Testis (tissue), 2 donors: ENCODE measurements at regions not wholly inside any gene's neighbourhood (a gene's known extent, or its start where the extent isn't known, plus 50 kb on each side); places are given as distances from the start of the nearest gene placed in this dataset.
A peak's percentile ranks its signal among the peaks of the same experiment; 100 is the strongest.

Experiments
- CTCF ChIP-seq, 3 experiments: fragments of 450-650 bp in 2 of 3; fragments of 200-600 bp in 1 of 3; sonication (generic) in 1 of 3; IDR thresholded peaks; one replicate each; pipeline ENCODE4 v1.5.1; 2016 to 2019; ENCODE audit warnings: antibody characterized with exemption in 3 of 3, mild to moderate bottlenecking in 2 of 3, moderate library complexity in 1 of 3
- POLR2A ChIP-seq: fragments of 450-650 bp; IDR thresholded peaks from one replicate; pipeline ENCODE4 v1.6.1; 2017; ENCODE audit warnings: antibody characterized with exemption, mild to moderate bottlenecking, moderate library complexity

- peak in 1 of 3 experiments; percentile 37 for TF ChIP-seq CTCF (IDR thresholded peaks at IDR 0.05)
- no peak for TF ChIP-seq POLR2A
These were observed 794.8 kb downstream of the MCTP2 start for GRCh38 chr15:95025924-95026728.
